ENCODE measurements at regions not wholly inside any gene's neighbourhood (a gene's known extent, or its start where the extent isn't known, plus 50 kb on each side); places are given as distances from the start of the nearest gene placed in this dataset.

DNA sequence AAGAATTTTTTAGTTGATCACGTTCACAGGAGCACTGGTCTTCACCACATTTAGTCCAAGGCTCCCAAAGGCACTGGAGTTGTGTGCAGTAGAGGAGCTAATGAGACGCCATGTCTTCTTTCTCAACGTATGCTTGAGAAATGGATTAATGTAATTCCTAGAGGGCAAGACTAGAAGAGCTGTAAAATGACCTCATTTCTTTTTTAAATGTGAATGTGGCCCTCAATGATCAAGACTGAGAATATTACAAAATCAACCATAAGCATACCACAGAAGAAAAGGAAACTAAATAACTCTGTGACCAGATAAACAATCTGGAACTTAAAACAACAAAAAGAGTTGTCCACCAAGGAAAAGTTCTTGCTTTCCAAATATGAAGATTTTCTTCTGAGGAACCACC lies 112.1 kb upstream of the THBS1 start:
- TF ChIP-seq, protein P1, sequence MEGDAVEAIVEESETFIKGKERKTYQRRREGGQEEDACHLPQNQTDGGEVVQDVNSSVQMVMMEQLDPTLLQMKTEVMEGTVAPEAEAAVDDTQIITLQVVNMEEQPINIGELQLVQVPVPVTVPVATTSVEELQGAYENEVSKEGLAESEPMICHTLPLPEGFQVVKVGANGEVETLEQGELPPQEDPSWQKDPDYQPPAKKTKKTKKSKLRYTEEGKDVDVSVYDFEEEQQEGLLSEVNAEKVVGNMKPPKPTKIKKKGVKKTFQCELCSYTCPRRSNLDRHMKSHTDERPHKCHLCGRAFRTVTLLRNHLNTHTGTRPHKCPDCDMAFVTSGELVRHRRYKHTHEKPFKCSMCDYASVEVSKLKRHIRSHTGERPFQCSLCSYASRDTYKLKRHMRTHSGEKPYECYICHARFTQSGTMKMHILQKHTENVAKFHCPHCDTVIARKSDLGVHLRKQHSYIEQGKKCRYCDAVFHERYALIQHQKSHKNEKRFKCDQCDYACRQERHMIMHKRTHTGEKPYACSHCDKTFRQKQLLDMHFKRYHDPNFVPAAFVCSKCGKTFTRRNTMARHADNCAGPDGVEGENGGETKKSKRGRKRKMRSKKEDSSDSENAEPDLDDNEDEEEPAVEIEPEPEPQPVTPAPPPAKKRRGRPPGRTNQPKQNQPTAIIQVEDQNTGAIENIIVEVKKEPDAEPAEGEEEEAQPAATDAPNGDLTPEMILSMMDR (IDR thresholded peaks at IDR 0.05; ENCODE audit: control insufficient read depth, insufficient read depth, low read depth, low read length, missing control alignments), result no peak

DNA sequence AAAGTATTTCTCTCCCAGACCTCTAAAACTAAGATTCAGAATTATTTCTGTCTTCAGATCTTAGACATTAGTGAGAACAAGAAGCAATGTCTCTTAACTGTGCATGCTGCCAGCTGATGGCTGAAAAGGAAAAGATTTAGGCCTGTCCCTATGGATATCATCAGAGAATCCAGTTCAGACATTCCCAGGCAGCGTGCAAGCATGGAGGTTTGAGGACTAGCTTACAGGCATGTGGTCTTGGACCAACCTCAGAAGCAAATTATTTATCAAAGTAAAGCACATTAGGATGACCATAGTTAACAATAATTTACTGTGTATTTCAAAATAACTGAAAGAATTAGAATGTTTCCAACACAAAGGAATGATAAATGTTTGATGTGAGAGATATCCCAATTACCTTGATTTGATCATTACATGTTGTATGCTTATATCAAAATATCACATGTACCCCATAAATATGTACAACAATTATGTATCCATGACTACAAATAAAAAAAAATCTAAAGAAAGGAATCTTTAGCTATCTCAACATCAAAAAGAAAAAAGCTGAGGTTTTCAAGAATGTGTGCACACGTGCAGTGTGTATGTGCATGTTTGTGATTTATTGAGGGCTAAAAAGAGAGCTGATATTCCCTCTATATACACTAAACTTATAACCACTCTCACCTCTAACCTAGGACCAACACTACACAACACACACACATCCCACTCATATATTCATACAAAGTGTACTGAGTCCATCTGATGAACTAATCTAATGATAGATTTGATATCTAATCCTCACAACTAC lies 108.9 kb upstream of the THBS1 start:
- H3K4me3 ChIP-seq (ENCODE audit: control insufficient read depth, low read depth, low read length), result no peak overlapping the region
- TF ChIP-seq, protein P1 (IDR thresholded peaks at IDR 0.05; ENCODE audit: control insufficient read depth, insufficient read depth, low read depth, low read length, missing control alignments), result no peak
- no peak for DNase-seq (ENCODE audit: low read depth)

More for the DNA sequence above, 112.1 kb upstream of the THBS1 start:
- DNase-seq (ENCODE audit: low read depth), result no peak
- no peak overlapping the region for H3K4me3 ChIP-seq (ENCODE audit: control insufficient read depth, low read depth, low read length)

DNA sequence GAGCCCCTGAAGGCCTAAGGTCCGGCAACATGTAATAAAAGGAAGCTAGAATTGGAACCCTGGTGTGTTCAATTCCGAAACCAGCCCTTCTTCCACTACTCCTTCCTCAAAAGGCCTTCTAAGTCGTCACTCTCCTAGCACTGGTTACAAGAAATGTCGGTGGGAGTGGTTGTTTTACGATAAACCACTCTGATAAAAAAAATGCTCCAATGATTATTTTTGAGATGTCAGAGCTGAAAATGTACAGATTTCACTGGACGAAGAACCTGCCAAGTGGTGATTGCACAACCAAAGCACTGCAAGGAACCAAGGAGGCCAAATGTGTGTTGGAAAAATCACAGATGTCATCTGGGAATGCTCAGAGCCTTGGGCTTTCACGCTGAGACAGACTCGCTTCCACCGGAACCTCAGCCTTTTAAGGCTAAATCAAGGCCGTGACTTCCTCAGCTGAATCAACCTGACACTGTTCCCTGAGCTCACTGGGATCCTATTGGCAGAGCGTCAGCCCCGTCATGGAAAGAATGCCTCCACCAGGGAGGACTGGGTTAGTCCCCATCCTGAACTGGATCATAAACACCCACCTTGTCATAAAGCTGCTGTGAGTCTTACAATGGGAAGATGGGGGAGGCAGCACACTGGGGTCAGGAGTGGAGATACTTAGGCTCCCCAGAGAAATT lies 108.1 kb upstream of the THBS1 start:
- peak; percentile 89 for DNase-seq (ENCODE audit: low read depth)
- H3K4me3 ChIP-seq (ENCODE audit: control insufficient read depth, low read depth, low read length), result no peak overlapping the region
- TF ChIP-seq, protein P1 (IDR thresholded peaks at IDR 0.05; ENCODE audit: control insufficient read depth, insufficient read depth, low read depth, low read length, missing control alignments), result no peak

DNA sequence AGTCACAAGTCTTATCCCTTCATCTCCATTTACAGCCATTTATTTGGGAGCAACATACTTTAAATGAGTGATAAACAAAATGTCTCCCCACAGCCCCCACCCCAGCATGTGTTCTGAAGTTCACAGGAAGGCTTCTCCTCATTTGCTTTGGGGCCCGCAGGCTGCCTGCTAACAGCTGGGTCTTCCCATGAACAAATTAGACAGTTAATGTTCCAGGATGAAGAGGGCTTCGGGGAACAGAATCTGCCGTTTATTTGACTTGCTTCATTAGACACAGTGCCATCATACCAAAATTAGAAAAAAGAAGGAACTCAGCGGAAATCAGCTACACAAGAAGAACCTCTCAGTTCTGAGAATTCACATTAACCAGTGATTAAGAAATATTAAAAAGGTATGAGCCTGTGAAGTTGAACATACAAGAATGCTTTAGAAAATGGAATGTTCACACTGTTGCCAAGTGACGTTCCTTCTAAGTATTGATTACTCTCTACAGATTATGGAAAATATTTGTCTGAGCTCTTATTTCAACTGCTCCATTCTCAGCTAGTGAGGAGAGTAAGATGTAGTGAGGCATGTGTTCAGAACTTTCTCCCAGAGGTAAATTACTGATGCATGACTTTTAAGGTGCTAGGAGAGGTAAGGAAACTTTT lies 107.5 kb upstream of the THBS1 start:
- DNase-seq (ENCODE audit: low read depth), result no peak
- no peak overlapping the region for H3K4me3 ChIP-seq (ENCODE audit: control insufficient read depth, low read depth, low read length)
- TF ChIP-seq, protein P1 (IDR thresholded peaks at IDR 0.05; ENCODE audit: control insufficient read depth, insufficient read depth, low read depth, low read length, missing control alignments), result no peak

DNA sequence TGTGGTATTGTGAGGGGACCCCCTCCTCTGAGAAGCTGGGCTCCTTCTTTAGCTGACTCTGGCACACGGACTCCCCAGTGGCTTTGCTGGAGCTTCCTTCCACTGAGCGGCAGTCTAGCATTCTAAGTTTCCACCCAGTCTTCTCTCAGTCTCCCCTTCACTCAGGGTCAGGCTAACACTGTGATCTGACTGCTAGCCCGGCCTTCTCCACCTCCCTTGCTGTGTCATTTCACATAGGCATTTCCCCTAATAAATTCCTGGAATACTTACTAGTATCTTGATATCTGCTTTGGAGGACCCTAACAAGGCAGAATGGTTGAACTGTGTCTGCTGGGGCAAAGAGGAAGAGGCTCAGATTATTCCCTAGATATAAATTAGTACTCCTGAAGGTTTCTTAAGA lies 106.2 kb upstream of the THBS1 start:
- TF ChIP-seq, protein P1 (IDR thresholded peaks at IDR 0.05; ENCODE audit: control insufficient read depth, insufficient read depth, low read depth, low read length, missing control alignments), result no peak
- H3K4me3 ChIP-seq (ENCODE audit: control insufficient read depth, low read depth, low read length), result no peak overlapping the region
- no peak for DNase-seq (ENCODE audit: low read depth)

DNA sequence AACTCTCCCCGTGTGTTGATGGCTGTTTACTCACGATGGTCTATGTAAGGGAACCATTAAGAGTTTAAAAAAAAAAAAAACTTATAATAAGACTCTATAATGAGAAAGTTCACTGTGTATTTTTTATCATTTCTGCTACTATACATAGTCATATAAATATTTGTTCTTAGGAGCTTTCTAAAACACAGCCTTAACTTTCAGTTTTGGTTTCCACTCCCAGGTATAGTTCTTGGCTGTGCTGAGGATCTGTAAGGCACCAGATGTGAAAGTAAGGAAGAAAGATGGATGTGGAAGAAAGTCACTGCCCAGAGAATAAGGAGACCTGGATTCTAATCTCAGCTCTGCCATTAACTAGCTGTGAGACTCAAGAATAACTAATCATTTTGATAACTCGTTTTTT lies 101.9 kb upstream of the THBS1 start:
- DNase-seq (ENCODE audit: low read depth), result no peak
- no peak overlapping the region for H3K4me3 ChIP-seq (ENCODE audit: control insufficient read depth, low read depth, low read length)
- TF ChIP-seq, protein P1 (IDR thresholded peaks at IDR 0.05; ENCODE audit: control insufficient read depth, insufficient read depth, low read depth, low read length, missing control alignments), result no peak

Measured in AG09309 (cell line).